ENCODE measurements at regions not wholly inside any gene's neighbourhood (a gene's known extent, or its start where the extent isn't known, plus 50 kb on each side); places are given as distances from the start of the nearest gene placed in this dataset.

- Histone ChIP-seq H3K27ac (ENCODE audit: insufficient read depth, low read length) (no peak overlapping the region), H2BK120ac (ENCODE audit: low read depth, low read length) (no peak overlapping the region), H3K23ac (ENCODE audit: low read depth, low read length) (no peak overlapping the region), H3K79me1 (ENCODE audit: low read depth in 1 of 2, low read length in 2 of 2) (no peaks in the 10 kb centered on the region), H2AK5ac (ENCODE audit: low read depth, low read length) (no peak overlapping the region), H3K36me3 (ENCODE audit: control insufficient read depth, insufficient read depth, low read length) (no peaks in the 10 kb centered on the region), H3K4ac (ENCODE audit: low read depth, low read length) (no peak overlapping the region), H3K18ac (ENCODE audit: low read depth, low read length) (peak overlapping the region; percentile 34; the same call in 1 of the 2 replicates), H3K9me1 (ENCODE audit: insufficient read depth, low read length) (no peaks in the 10 kb centered on the region), H3K27me3 (ENCODE audit: control insufficient read depth, insufficient read depth, low read length) (peaks cover 1% of the 10 kb centered on the region), H3K9me3 (ENCODE audit: control insufficient read depth, insufficient read depth, low read length) (no peaks in the 10 kb centered on the region), H2AFZ (replicated peaks; ENCODE audit: low read length, poor library complexity) (no peak overlapping the region), H3K4me1 (ENCODE audit: control insufficient read depth, insufficient read depth, low read length) (peaks cover 6% of the 10 kb centered on the region), H3K56ac (ENCODE audit: extremely low read depth, insufficient read depth, low read length) (no peak overlapping the region), H4K91ac (ENCODE audit: insufficient read depth, low read depth, low read length) (no peak overlapping the region), H3K9ac (ENCODE audit: low read depth, low read length) (no peak overlapping the region), H2BK15ac (ENCODE audit: low read depth, low read length) (no peak overlapping the region), H4K20me1 (ENCODE audit: insufficient read depth, low read length) (no peaks in the 10 kb centered on the region), H2BK20ac (ENCODE audit: low read depth, low read length) (no peak overlapping the region), H3K4me3 (ENCODE audit: insufficient read depth, low read depth, low read length) (no peak overlapping the region), H2BK5ac (ENCODE audit: low read depth, low read length, poor library complexity, severe bottlenecking) (no peak overlapping the region), H3K4me2 (ENCODE audit: low read depth, low read length) (no peak overlapping the region), H3K14ac (replicated peaks; ENCODE audit: low read depth, low read length) (0 out of 2 replicates have a peak overlapping the region, but pooled peaks have one; percentile 5), H4K8ac (ENCODE audit: low read depth in 2 of 2, low read length in 2 of 2) (no peak overlapping the region), H2AK9ac (replicated peaks; ENCODE audit: low read depth, low read length, poor library complexity) (no peak overlapping the region), H4K5ac (ENCODE audit: low read depth, low read length) (no peak overlapping the region)
- no TSS peak for BruUV-seq (replicated peaks)
- no CpG with 5 or more reads among the region's 3 CpGs for WGBS, 2 experiments (ENCODE audit: extremely low coverage in 2 of 2, insufficient read length in 1 of 2)
- dilution Hi-C loops (cut with HindIII; ENCODE audit: low sequenced_read_pairs, unreplicated experiment) (no loop called here), in situ Hi-C loops (cut with MboI; ENCODE audit: low sequenced_read_pairs) (no loop called here), intact Hi-C loops (cut with micrococcal nuclease) (no loop called here)
- no peak for DNase-seq
- no peak for ATAC-seq (ENCODE audit: low read depth)
- ChIA-PET CTCF (no interaction called here), POLR2A (ENCODE audit: unreplicated experiment) (no interaction called here)
- no peak for TF ChIP-seq RFX5 (IDR thresholded peaks at IDR 0.05; ENCODE audit: low read depth, low read length)
- no peak for TF ChIP-seq MAZ (IDR thresholded peaks at IDR 0.05; ENCODE audit: borderline replicate concordance, low read depth, low read length)
- TF ChIP-seq, protein P1, sequence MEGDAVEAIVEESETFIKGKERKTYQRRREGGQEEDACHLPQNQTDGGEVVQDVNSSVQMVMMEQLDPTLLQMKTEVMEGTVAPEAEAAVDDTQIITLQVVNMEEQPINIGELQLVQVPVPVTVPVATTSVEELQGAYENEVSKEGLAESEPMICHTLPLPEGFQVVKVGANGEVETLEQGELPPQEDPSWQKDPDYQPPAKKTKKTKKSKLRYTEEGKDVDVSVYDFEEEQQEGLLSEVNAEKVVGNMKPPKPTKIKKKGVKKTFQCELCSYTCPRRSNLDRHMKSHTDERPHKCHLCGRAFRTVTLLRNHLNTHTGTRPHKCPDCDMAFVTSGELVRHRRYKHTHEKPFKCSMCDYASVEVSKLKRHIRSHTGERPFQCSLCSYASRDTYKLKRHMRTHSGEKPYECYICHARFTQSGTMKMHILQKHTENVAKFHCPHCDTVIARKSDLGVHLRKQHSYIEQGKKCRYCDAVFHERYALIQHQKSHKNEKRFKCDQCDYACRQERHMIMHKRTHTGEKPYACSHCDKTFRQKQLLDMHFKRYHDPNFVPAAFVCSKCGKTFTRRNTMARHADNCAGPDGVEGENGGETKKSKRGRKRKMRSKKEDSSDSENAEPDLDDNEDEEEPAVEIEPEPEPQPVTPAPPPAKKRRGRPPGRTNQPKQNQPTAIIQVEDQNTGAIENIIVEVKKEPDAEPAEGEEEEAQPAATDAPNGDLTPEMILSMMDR (conservative IDR thresholded peaks at IDR 0.05; ENCODE audit: low read depth, low read length) = no peak
- TF ChIP-seq NFE2L2 (IDR thresholded peaks at IDR 0.05; ENCODE audit: low read depth, low read length) = no peak
- no peak for TF ChIP-seq POLR2A (IDR thresholded peaks at IDR 0.05; ENCODE audit: low read depth, low read length)
- TF ChIP-seq MXI1 (IDR thresholded peaks at IDR 0.05; ENCODE audit: borderline replicate concordance, low read depth, low read length) = no peak
- TF ChIP-seq RAD21 (IDR thresholded peaks at IDR 0.05; ENCODE audit: low read length) = no peak
- no peak for TF ChIP-seq CHD1 (IDR thresholded peaks at IDR 0.05; ENCODE audit: low read depth, low read length)
- TF ChIP-seq SMC3 (IDR thresholded peaks at IDR 0.05; ENCODE audit: low read depth, low read length) = no peak
- TF ChIP-seq, protein P2, sequence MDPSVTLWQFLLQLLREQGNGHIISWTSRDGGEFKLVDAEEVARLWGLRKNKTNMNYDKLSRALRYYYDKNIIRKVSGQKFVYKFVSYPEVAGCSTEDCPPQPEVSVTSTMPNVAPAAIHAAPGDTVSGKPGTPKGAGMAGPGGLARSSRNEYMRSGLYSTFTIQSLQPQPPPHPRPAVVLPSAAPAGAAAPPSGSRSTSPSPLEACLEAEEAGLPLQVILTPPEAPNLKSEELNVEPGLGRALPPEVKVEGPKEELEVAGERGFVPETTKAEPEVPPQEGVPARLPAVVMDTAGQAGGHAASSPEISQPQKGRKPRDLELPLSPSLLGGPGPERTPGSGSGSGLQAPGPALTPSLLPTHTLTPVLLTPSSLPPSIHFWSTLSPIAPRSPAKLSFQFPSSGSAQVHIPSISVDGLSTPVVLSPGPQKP (IDR thresholded peaks at IDR 0.05; ENCODE audit: borderline replicate concordance, low read depth, low read length) = no peak
- TF ChIP-seq FOS (IDR thresholded peaks at IDR 0.05; ENCODE audit: low read depth, low read length) = no peak
- no peak for TF ChIP-seq RCOR1 (IDR thresholded peaks at IDR 0.05; ENCODE audit: insufficient replicate concordance, low read length)
- TF ChIP-seq BHLHE40 (IDR thresholded peaks at IDR 0.05; ENCODE audit: low read depth, low read length) = no peak
- TF ChIP-seq, protein P3, sequence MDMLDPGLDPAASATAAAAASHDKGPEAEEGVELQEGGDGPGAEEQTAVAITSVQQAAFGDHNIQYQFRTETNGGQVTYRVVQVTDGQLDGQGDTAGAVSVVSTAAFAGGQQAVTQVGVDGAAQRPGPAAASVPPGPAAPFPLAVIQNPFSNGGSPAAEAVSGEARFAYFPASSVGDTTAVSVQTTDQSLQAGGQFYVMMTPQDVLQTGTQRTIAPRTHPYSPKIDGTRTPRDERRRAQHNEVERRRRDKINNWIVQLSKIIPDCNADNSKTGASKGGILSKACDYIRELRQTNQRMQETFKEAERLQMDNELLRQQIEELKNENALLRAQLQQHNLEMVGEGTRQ (IDR thresholded peaks at IDR 0.05; ENCODE audit: low read depth, low read length) = no peak
Measured at GRCh38 chr14:31994391-31995033, 82.6 kb upstream of the ARHGAP5 start.
